GM18505 (cell line): ENCODE measurements at regions not wholly inside any gene's neighbourhood (a gene's known extent, or its start where the extent isn't known, plus 50 kb on each side); places are given as distances from the start of the nearest gene placed in this dataset.

ENCODE experiments used
- ATAC-seq: cut with Tn5 transposase; IDR thresholded peaks from one replicate; pipeline ENCODE4 v1.9.1; 2021; ENCODE audit not compliant: unreplicated experiment
- POLR2A ChIP-seq: IDR thresholded peaks from 4 replicates; pipeline ENCODE4 v1.6.1; 2011; ENCODE audit warnings: borderline replicate concordance; ENCODE audit not compliant: insufficient read depth, insufficient read length; ENCODE audit errors: extremely low read depth

GRCh38 chr6:67265996-67266921, 1368.8 kb upstream of the ADGRB3 start:
- no peak for TF ChIP-seq POLR2A
- ATAC-seq: no peak

GRCh38 chr6:67252663-67253062, 1382.4 kb upstream of the ADGRB3 start:
- TF ChIP-seq POLR2A: no peak
- ATAC-seq: no peak

GRCh38 chr6:67248077-67248476, 1387.0 kb upstream of the ADGRB3 start:
- ATAC-seq: no peak
- no peak for TF ChIP-seq POLR2A

GRCh38 chr6:67244037-67244436, 1391.0 kb upstream of the ADGRB3 start:
- ATAC-seq: no peak
- TF ChIP-seq POLR2A: no peak

GRCh38 chr6:67237277-67237676, 1397.8 kb upstream of the ADGRB3 start:
- no peak for TF ChIP-seq POLR2A
- ATAC-seq: no peak

GRCh38 chr6:67231092-67231491, 1404.0 kb upstream of the ADGRB3 start:
- TF ChIP-seq POLR2A: no peak
- no peak for ATAC-seq

GRCh38 chr6:67224989-67225388, 1410.1 kb upstream of the ADGRB3 start:
- no peak for ATAC-seq
- TF ChIP-seq POLR2A: no peak

- no peak for TF ChIP-seq POLR2A
- no peak for ATAC-seq
Measured at GRCh38 chr6:67221226-67221625, 1413.9 kb upstream of the ADGRB3 start.

- no peak for TF ChIP-seq POLR2A
- no peak for ATAC-seq
Measured at GRCh38 chr6:67219346-67219745, 1415.7 kb upstream of the ADGRB3 start.

- no peak for ATAC-seq
- no peak for TF ChIP-seq POLR2A
Measured at GRCh38 chr6:67212584-67212983, 1422.5 kb upstream of the ADGRB3 start.

- TF ChIP-seq POLR2A: no peak
- no peak for ATAC-seq
Measured at GRCh38 chr6:67210450-67210849, 1424.6 kb upstream of the ADGRB3 start.

- no peak for TF ChIP-seq POLR2A
- no peak for ATAC-seq
Measured at GRCh38 chr6:67201563-67201962, 1433.5 kb upstream of the ADGRB3 start.

- no peak for ATAC-seq
- TF ChIP-seq POLR2A: no peak
Measured at GRCh38 chr6:67200626-67201403, 1434.3 kb upstream of the ADGRB3 start.

- ATAC-seq: no peak
- no peak for TF ChIP-seq POLR2A
Measured at GRCh38 chr6:67199425-67199824, 1435.7 kb upstream of the ADGRB3 start.
